DMS114 treated with DMSO at 0.1 percent for 48 hours (cell line): ENCODE measurements at regions not wholly inside any gene's neighbourhood (a gene's known extent, or its start where the extent isn't known, plus 50 kb on each side); places are given as distances from the start of the nearest gene placed in this dataset.

ENCODE experiments used
- DNase-seq: peaks from one replicate; lab custom pipeline; 2025; ENCODE audit not compliant: unreplicated experiment; lab: John Stamatoyannopoulos, UW

GRCh38 chr17:77426676-77427386 lies 286.1 kb downstream of the SEC14L1 start:
- DNase-seq, result no peak

DNA sequence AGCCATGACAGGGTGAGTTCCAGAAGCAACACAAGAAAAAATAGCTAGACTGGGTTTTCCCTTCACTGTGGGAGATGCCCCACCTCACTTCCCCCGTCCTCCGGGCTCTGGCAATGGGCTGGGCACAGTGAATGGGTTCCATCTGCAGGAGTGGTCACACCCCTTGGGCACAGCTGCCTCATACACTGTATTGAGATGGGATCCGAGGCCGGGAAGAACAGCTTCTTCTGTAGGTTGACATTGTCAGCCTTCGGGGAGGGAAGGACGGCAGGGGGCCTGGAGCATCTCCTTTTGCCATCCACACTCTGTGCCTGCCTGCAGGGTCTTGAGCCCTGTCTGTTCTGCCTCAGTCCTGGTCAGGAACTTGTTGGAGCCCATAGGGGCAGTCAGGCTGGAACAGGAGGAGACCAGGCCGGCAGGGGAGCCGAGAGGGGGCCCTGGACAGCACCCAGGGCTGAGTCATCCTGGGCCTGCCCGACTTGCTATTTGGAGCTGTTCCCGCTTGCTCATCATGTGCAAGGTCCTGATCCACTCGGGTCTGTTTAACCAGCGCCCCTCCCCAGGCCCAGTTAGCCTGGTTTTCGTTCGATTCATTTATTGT lies 286.7 kb downstream of the SEC14L1 start:
- DNase-seq, result no peak

DNA sequence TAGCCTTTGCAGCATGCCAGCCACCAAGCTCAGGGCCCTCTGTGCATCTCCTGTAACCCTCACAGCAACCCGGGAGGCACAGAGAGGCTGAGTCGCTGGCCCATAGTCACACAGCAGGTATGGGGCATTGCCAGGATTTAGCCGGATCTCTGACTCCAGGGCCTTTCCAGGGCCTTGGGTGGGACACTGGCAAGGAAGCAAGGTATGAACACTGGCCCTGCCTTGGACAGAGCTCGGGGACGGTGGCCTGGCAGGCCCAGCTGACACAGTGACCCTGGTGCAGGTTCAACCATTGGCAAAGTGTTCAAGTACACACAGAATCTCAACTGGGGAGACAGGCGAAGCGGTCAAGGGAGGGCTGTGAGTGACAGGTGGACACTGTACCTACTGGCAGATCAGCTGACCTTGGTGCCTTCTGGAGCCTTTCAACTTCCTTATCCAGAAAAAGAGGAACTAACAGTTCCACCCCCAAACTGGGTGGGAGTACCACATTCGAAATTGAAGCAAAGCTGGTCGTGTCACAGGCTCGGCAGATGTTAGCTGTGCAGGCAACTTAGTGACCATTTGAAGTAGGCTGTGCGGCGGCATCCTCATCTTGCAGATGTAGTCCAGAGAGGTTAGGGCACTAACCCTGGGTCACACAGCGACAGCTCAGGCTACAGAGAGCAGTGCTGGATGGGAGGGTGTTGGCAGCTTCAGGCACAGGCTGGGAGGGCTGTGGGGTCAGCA lies 287.4 kb downstream of the SEC14L1 start:
- DNase-seq, result no peak

GRCh38 chr17:77428749-77429368 lies 288.1 kb downstream of the SEC14L1 start:
- DNase-seq, result no peak

DNA sequence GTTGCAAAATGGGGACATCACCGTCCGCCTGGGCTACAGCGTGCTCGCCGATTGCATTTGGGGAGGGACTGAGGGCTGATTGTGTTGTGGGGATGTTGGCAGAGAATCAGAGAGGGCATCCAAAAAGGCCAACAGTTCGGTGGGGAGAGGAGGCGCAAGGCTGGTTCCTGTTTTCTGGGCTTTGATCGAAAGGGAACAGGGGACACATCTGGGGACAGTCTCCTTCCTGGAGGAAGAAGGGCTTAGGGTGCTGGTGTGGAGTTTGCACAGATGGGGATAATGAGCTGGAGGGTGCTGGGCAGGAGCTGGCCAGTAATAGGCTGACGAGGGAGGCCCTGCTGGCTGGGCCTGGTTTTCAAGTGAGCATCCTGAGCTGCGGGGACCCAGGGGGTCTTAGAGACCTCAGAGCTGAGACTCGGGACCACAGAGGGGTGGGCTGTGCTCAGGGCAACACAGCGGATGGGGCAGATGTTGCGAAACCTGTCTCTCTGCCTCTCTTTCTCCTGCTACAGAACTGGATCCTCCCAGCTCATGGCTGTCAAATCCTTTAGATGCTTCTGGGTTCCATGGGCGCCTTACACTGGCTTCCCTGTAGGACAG lies 288.7 kb downstream of the SEC14L1 start:
- no peak for DNase-seq

GRCh38 chr17:77429969-77430752 lies 289.4 kb downstream of the SEC14L1 start:
- DNase-seq, result peak; percentile 18

DNA sequence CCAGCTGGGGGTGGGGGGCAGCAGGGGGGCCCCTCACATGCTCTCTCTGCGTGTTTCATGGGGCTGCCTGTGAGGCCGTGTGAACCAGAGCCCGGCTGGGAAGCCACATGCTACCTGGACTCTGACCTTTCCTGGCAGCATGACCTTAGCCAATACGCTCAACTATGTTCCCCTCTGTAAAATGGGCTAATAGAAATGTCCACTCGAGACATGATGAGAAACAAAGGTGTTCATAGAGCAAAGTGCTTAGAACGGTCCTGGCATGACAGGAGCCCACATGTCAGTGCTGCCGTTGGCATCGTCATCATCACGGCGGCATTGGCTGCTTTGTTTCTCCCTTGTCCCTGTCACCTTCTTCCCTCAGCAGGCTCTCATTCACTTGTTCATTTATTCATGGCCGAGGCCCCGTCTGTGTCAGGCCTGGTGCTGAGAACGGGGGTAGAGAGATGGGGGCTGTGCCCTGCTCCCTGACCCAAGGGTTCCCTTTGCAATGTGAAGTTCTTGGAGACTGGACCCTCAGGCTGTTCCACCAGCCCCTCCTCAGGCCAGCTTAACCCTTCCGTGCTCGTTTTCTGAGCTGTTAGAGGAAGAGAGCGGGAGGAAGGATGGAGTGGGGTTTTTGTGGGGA lies 291.4 kb downstream of the SEC14L1 start:
- no peak for DNase-seq

GRCh38 chr17:77432742-77433141 lies 292.0 kb downstream of the SEC14L1 start:
- DNase-seq, result no peak

DNA sequence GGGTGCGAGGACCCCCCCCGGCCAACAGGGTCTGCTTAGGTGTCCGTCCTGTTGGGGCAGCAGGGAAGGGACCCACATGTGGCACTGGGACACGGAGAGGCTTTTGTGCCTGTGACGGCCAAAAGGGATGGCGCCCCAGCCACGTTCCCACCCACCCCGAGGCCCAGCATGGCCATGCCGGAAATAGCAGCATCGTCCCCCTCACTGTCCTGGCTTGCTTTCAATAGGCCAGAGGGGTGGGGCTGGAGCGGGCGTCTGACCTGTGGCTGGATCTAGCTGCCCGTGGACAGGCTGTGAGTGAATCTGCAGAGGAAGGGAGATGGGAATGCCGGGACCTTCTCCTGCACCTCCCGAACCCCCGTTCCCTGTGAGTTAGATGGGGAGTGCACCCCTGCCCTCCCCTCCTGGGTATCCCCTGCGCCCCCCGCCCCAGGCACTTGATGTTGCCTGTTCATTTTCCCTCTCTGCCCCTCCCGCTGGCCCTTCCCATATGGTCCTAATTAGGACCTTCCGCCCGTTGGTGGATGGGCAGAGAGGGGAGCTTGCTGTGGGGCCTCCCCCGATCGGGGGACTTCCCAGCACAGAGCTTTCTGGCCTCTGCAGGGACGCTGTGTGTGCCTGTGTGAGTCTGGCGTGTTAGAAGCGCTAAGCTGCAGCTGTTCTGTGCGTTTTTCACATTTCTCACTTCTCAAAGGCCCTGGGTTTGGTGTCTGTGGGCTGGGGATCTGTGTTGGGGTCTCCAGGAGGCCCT lies 292.8 kb downstream of the SEC14L1 start:
- DNase-seq, result no peak

DNA sequence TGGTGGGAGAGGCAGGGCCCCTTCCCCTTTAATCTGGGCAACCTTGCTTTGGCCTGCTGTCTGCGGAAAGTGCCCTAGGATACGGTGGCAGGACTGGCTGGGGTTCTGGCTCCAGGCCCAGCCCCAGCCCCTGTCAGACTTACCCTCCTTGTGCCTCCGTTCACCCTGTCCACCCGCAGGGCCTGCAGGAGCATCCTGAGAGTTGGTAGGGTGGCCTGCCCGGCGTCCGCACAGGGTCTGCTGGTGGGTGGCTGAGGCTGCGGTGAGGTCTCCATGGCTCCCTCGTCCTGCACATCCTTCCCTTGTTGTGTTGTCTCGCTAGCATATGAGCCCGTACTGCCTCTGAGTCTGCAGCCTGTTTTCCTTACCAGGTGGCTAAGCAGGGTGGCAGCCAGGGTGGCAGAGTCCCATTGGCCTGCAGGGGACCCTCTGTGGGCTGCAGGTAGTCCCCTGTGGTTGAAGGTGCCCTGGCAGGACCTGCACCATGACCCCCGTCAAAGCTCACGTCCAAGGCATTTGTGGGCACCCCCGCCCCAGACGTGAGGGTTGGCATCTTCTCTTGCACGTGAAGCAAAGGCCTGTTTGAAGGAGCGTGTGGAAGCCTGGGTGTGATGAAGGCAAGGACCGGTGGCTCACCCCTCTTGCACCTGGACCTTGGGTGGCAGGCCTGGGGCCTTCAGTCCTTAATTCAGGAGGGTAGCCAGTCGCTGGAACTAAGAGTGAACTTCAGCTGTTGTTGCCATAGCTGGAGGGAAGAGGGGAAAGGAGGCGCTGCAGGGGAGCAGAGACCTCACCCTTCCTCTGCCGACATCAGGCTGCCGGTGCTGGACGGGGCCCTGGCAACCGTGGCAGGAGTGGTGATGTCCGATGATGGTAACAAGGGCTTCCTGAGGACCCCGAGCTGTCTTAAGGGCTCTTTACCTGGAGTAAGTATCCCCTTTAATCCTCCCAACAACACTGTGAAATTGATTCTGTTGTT lies 293.7 kb downstream of the SEC14L1 start:
- DNase-seq, result no peak

DNA sequence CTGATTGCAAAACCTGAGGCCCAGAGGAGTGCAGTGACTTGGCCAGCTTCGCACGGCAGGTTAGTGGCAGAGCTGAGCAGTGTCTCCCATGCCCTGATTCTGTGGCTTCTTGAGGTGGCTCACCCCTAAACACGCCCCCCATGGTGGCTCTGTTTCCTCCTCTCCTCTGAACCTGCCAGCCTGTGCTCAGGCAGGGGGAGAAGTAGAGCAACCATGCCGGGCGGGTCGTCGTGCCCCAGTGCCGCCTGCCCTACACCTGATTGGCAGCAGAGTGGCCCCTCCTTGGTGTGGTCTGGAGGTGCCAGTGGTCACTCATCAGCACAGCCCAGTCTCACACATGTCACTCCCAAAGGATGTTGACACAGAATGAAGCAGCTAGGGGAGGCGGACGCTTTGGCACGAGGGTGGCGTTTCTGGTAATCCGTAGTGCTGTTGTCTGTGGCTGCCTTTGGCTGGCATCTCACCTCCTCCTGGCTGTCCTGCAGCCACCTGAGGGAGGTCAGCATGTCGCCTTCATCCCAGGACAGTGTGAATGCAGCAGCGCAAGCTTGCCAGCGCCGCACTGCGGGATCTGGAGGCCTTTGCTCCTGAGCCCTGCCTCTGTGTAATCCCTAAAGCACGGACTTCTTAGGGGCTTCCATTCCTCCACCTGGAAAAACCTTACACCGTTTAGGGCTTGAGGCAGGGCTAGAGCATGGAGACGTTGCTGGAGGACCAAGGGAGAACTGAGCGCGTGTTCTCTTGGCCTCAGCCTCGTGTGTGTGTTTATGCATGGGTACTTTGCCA lies 294.7 kb downstream of the SEC14L1 start:
- no peak for DNase-seq

- DNase-seq, result no peak
Measured at GRCh38 chr17:77436058-77436442, 295.3 kb downstream of the SEC14L1 start.

- DNase-seq, result no peak
Measured at GRCh38 chr17:77436481-77436880, 295.7 kb downstream of the SEC14L1 start.

DNA sequence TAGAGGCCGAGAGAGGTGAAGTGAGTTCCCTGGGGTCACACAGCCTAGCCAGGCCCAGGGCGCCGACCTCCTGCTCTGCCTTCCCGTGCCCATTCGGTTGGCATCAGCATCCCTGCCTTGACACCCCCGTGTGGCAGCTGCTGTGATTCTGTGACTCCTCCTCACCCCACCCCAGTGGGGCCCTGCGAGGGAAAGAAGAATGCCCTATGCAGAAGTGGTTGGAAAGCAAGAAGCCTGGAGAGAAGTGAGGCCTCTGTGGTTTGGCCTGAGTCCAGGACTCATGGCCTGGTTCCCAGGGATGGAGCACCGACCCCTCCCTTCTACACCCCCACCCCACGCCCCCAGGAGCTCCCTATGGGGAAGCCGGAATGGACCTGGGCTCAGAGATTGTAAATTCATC lies 296.2 kb downstream of the SEC14L1 start:
- DNase-seq, result no peak

GRCh38 chr17:77437747-77438146 lies 297.0 kb downstream of the SEC14L1 start:
- no peak for DNase-seq

DNA sequence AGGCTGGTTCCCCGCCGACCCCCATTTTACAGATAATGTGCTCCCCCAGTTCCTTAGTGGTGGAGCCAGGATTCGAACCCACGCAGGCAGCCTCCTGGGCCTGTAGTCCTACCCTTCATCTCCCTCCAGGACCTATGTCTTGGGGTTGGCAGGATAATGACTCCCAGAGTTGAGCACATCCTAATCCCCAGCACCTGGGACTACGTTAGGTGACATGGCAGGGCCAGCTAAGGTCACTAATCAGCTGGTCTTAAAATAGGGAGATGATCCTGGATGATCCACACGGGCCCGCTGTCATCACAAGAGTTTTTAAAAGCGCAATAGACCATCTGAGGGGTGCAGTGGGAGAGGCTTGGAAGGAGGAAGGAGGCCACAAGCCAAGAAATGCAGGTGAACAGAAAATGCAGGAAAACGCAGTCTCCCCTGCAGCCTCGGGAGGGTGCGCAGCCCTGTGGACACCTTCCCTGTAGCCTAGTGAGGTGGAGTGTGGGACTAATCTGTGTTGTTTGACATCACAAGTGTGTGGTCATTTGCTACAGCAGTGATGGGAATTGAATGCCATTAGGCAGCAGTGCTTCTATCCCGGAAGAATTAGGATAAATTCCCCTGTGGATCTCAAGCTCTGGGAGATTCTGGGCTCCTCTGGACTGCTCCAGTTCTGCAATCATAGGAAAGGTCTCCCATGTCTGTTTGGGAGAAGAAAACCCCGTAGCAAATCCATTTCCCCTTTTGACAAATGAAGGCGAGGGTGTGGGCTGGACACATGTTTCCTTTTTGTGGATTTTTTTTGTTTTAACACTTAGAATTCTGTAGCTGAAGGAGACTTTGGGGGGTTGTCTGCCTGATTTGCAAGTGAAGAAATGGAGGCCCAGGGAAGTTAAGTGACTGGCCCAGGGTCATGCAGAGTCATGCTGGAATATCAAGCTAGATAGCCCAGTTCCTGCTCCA lies 297.7 kb downstream of the SEC14L1 start:
- no peak for DNase-seq
